A673 (cell line): ENCODE measurements at regions not wholly inside any gene's neighbourhood (a gene's known extent, or its start where the extent isn't known, plus 50 kb on each side); places are given as distances from the start of the nearest gene placed in this dataset.

Source experiments
- CTCF ChIP-seq: fragments of 300-800, 200-600 bp; sonication (generic); conservative IDR thresholded peaks from 2 replicates; pipeline ENCODE4 v1.5.1; 2017; ENCODE audit warnings: low read depth, mild to moderate bottlenecking, antibody characterized with exemption, low read length, moderate library complexity, mixed read lengths
- EZH2 ChIP-seq: fragments of 200-600 bp; sonication (generic); IDR thresholded peaks from 2 replicates; pipeline ENCODE4 v1.6.1; 2017; ENCODE audit warnings: borderline replicate concordance, low read depth, mild to moderate bottlenecking, mixed read lengths, antibody characterized with exemption, low read length; ENCODE audit not compliant: poor library complexity, severe bottlenecking

GRCh38 chr19:31725051-31725450, 375.8 kb upstream of the TSHZ3 start:
- TF ChIP-seq CTCF: no peak
- no peak for TF ChIP-seq EZH2
